HepG2 (cell line): ENCODE measurements at regions not wholly inside any gene's neighbourhood (a gene's known extent, or its start where the extent isn't known, plus 50 kb on each side); places are given as distances from the start of the nearest gene placed in this dataset.

Experiments
- ARID5B ChIP-seq: IDR thresholded peaks from 2 replicates; pipeline ENCODE4 v1.4.0; 2020; ENCODE audit warnings: mild to moderate bottlenecking, missing genetic modification reagents
- HDAC2 ChIP-seq: sonication (generic); formaldehyde crosslinking; IDR thresholded peaks from 2 replicates; pipeline ENCODE4 v1.4.0; 2020; ENCODE audit warnings: missing genetic modification reagents
- HIC2 ChIP-seq: sonication (generic); formaldehyde crosslinking; IDR thresholded peaks from 2 replicates; pipeline ENCODE4 v1.9.0; 2022; ENCODE audit warnings: low read depth, missing genetic modification reagents
- HOXA5 ChIP-seq: sonication (generic); formaldehyde crosslinking; IDR thresholded peaks from 2 replicates; pipeline ENCODE4 v1.4.0; 2020; ENCODE audit warnings: missing genetic modification reagents
- JUNB ChIP-seq: sonication (generic); formaldehyde crosslinking; IDR thresholded peaks from 2 replicates; pipeline ENCODE4 v1.8.0; 2022; ENCODE audit warnings: missing genetic modification reagents, mild to moderate bottlenecking, borderline replicate concordance
- MAZ ChIP-seq, 2 experiments: sonication (generic) in 1 of 2; formaldehyde crosslinking in 1 of 2; IDR thresholded peaks; 2 replicates each; pipeline versions ENCODE4 v1.5.0 to v1.6.1; 2012 to 2020; ENCODE audit warnings: low read depth in 2 of 2, mild to moderate bottlenecking in 2 of 2, borderline replicate concordance in 1 of 2, improper control_type of control experiment in 1 of 2, low read length in 1 of 2, missing genetic modification reagents in 1 of 2, moderate library complexity in 1 of 2
- PATZ1 ChIP-seq: sonication (generic); formaldehyde crosslinking; IDR thresholded peaks from 2 replicates; pipeline ENCODE4 v1.4.0; 2020; ENCODE audit warnings: missing genetic modification reagents
- ZFX ChIP-seq: sonication (generic); formaldehyde crosslinking; IDR thresholded peaks from 2 replicates; pipeline ENCODE4 v1.4.0; 2020; ENCODE audit warnings: mild to moderate bottlenecking, low read depth, missing genetic modification reagents, moderate library complexity
- ZNF230 ChIP-seq: sonication (generic); formaldehyde crosslinking; IDR thresholded peaks from 2 replicates; pipeline ENCODE4 v1.4.0; 2020; ENCODE audit warnings: mild to moderate bottlenecking, missing genetic modification reagents
- ZNF687 ChIP-seq: sonication (generic); formaldehyde crosslinking; IDR thresholded peaks from 2 replicates; pipeline ENCODE4 v1.5.1; 2020; ENCODE audit warnings: mild to moderate bottlenecking, missing genetic modification reagents, moderate library complexity

GRCh38 chr2:239577935-239578334 is 177.1 kb upstream of the HDAC4 start (continued):
- TF ChIP-seq ZNF687 (peak; percentile 22; the same call in 1 of the 2 replicates), JUNB (CRISPR knock-in tag) (no peak), ZNF230 (CRISPR knock-in tag) (no peak), HIC2 (CRISPR knock-in tag) (peak; percentile 42; the same call in 1 of the 2 replicates), HDAC2 (CRISPR knock-in tag) (0 out of 2 replicates have a peak, but pooled peaks have one; percentile 27), PATZ1 (CRISPR knock-in tag) (peak; percentile 46; the same call in 1 of the 2 replicates), HOXA5 (CRISPR knock-in tag) (0 out of 2 replicates have a peak, but pooled peaks have one; percentile 27), MAZ (IDR thresholded peaks at IDR 0.05; ENCODE audit: borderline replicate concordance, low read depth, low read length) (no peak), MAZ (CRISPR knock-in tag; IDR thresholded peaks at IDR 0.05; ENCODE audit: low read depth) (no peak), ZFX (CRISPR knock-in tag) (peak; percentile 41; the same call in 1 of the 2 replicates), ARID5B (CRISPR knock-in tag) (peak; percentile 71)
